ENCODE measurements at regions not wholly inside any gene's neighbourhood (a gene's known extent, or its start where the extent isn't known, plus 50 kb on each side); places are given as distances from the start of the nearest gene placed in this dataset.

GRCh38 chr5:161235569-161235968, 311.0 kb downstream of the GABRB2 start:
- Mint-ChIP-seq H3K4me3 (no peak overlapping the region), H3K4me1 (no peaks in the 10 kb centered on the region), H3K27ac (no peak overlapping the region), H3K36me3 (no peaks in the 10 kb centered on the region), H3K27me3 (no peaks in the 10 kb centered on the region), H3K9me3 (peaks cover 0 to 3% (median 0%) of the 10 kb centered on the region in 3 donors)
- no peaks in the 10 kb centered on the region for H3K9me3 ChIP-seq
- WGBS (ENCODE audit: insufficient coverage), result no CpG with 5 or more reads among the region's 1 CpG
- ATAC-seq (replicated peaks in 1 of 4), result no peak
- ChIA-PET POLR2A (no interaction called here), CTCF (interaction anchor here in 1 of 2 donors (0.6 kb wide), 1 partner anchor 12 kb away, joined by 3 read pairs; no protein-coding TSS in a partner anchor)
- no peak for DNase-seq
- H3K36me3 ChIP-seq (ENCODE audit: control insufficient read depth in 2 of 2, extremely low read depth in 1 of 2, insufficient read depth in 1 of 2, low read length in 1 of 2), result no peaks in the 10 kb centered on the region
- no peak overlapping the region for H3K4me3 ChIP-seq (ENCODE audit: control insufficient read depth in 1 of 2, extremely low read depth in 1 of 2, low read length in 1 of 2)
- no peak overlapping the region for H3K27ac ChIP-seq (ENCODE audit: low read length)
- H3K27me3 ChIP-seq (replicated peaks in 1 of 2; ENCODE audit: control insufficient read depth in 2 of 2, extremely low read depth in 1 of 2, insufficient read depth in 2 of 2, low read length in 1 of 2), result no peaks in the 10 kb centered on the region
- no peaks in the 10 kb centered on the region for H3K4me1 ChIP-seq (ENCODE audit: control insufficient read depth in 1 of 2, extremely low read depth in 1 of 2, insufficient read depth in 2 of 2, low read length in 2 of 2)

- no CpG with 5 or more reads among the region's 1 CpG for WGBS (ENCODE audit: insufficient coverage)
Measured at GRCh38 chr5:161233553-161233952, 313.0 kb downstream of the GABRB2 start.

GRCh38 chr5:161230221-161230620, 316.3 kb downstream of the GABRB2 start:
- Histone ChIP-seq H3K4me3 (ENCODE audit: control insufficient read depth in 1 of 2, extremely low read depth in 1 of 2, low read length in 1 of 2) (no peak overlapping the region), H3K4me1 (ENCODE audit: control insufficient read depth in 1 of 2, extremely low read depth in 1 of 2, insufficient read depth in 2 of 2, low read length in 2 of 2) (no peaks in the 10 kb centered on the region), H3K27ac (ENCODE audit: low read length) (no peak overlapping the region), H3K9me3 (no peaks in the 10 kb centered on the region), H3K27me3 (replicated peaks in 1 of 2; ENCODE audit: control insufficient read depth in 2 of 2, extremely low read depth in 1 of 2, insufficient read depth in 2 of 2, low read length in 1 of 2) (no peaks in the 10 kb centered on the region), H3K36me3 (ENCODE audit: control insufficient read depth in 2 of 2, extremely low read depth in 1 of 2, insufficient read depth in 1 of 2, low read length in 1 of 2) (no peaks in the 10 kb centered on the region)
- ChIA-PET CTCF (no interaction called here), POLR2A (no interaction called here)
- WGBS (ENCODE audit: insufficient coverage), result no CpG with 5 or more reads among the region's 3 CpGs
- Mint-ChIP-seq H3K27ac (no peak overlapping the region), H3K27me3 (no peaks in the 10 kb centered on the region), H3K4me1 (no peaks in the 10 kb centered on the region), H3K9me3 (peaks cover 0 to 4% (median under 1%) of the 10 kb centered on the region in 3 donors), H3K36me3 (no peaks in the 10 kb centered on the region), H3K4me3 (no peak overlapping the region)
- DNase-seq (no peak), ATAC-seq (replicated peaks in 1 of 4) (no peak)

More at GRCh38 chr5:161233553-161233952, 313.0 kb downstream of the GABRB2 start:
- Mint-ChIP-seq H3K4me1 (no peaks in the 10 kb centered on the region), H3K27me3 (no peaks in the 10 kb centered on the region), H3K9me3 (peaks cover 0 to under 1% (median 0%) of the 10 kb centered on the region in 3 donors), H3K27ac (no peak overlapping the region), H3K36me3 (no peaks in the 10 kb centered on the region), H3K4me3 (no peak overlapping the region)
- no peaks in the 10 kb centered on the region for H3K36me3 ChIP-seq (ENCODE audit: control insufficient read depth in 2 of 2, extremely low read depth in 1 of 2, insufficient read depth in 1 of 2, low read length in 1 of 2)
- no peak overlapping the region for H3K4me3 ChIP-seq (ENCODE audit: control insufficient read depth in 1 of 2, extremely low read depth in 1 of 2, low read length in 1 of 2)
- POLR2A ChIA-PET, result no interaction called here
- CTCF ChIA-PET, result no interaction called here
- DNase-seq (no peak), ATAC-seq (replicated peaks in 1 of 4) (no peak)
- H3K27ac ChIP-seq (ENCODE audit: low read length), result no peak overlapping the region
- no peaks in the 10 kb centered on the region for H3K9me3 ChIP-seq
- H3K27me3 ChIP-seq (replicated peaks in 1 of 2; ENCODE audit: control insufficient read depth in 2 of 2, extremely low read depth in 1 of 2, insufficient read depth in 2 of 2, low read length in 1 of 2), result no peaks in the 10 kb centered on the region
- no peaks in the 10 kb centered on the region for H3K4me1 ChIP-seq (ENCODE audit: control insufficient read depth in 1 of 2, extremely low read depth in 1 of 2, insufficient read depth in 2 of 2, low read length in 2 of 2)

- DNase-seq (no peak), ATAC-seq (replicated peaks in 1 of 4) (no peak)
- H3K36me3 Mint-ChIP-seq, result no peaks in the 10 kb centered on the region
- CTCF ChIA-PET, result no interaction called here
- no peak overlapping the region for H3K27ac Mint-ChIP-seq
- H3K27ac ChIP-seq (ENCODE audit: low read length), result no peak overlapping the region
- no peak overlapping the region for H3K4me3 Mint-ChIP-seq
- no peaks in the 10 kb centered on the region for H3K4me1 ChIP-seq (ENCODE audit: control insufficient read depth in 1 of 2, extremely low read depth in 1 of 2, insufficient read depth in 2 of 2, low read length in 2 of 2)
- 83% methylated on average over 3 of the region's 4 CpGs for WGBS (ENCODE audit: insufficient coverage)
- H3K36me3 ChIP-seq (ENCODE audit: control insufficient read depth in 2 of 2, extremely low read depth in 1 of 2, insufficient read depth in 1 of 2, low read length in 1 of 2), result no peaks in the 10 kb centered on the region
- H3K27me3 Mint-ChIP-seq, result no peaks in the 10 kb centered on the region
- H3K4me3 ChIP-seq (ENCODE audit: control insufficient read depth in 1 of 2, extremely low read depth in 1 of 2, low read length in 1 of 2), result no peak overlapping the region
- H3K27me3 ChIP-seq (replicated peaks in 1 of 2; ENCODE audit: control insufficient read depth in 2 of 2, extremely low read depth in 1 of 2, insufficient read depth in 2 of 2, low read length in 1 of 2), result no peaks in the 10 kb centered on the region
- POLR2A ChIA-PET, result no interaction called here
- H3K9me3 ChIP-seq, result no peaks in the 10 kb centered on the region
- H3K4me1 Mint-ChIP-seq, result no peaks in the 10 kb centered on the region
- peaks cover 0 to 4% (median 4%) of the 10 kb centered on the region in 3 donors for H3K9me3 Mint-ChIP-seq
Measured at GRCh38 chr5:161219816-161220215, 326.7 kb downstream of the GABRB2 start.

GRCh38 chr5:161216877-161217276, 329.6 kb downstream of the GABRB2 start:
- Histone ChIP-seq H3K27me3 (replicated peaks in 1 of 2; ENCODE audit: control insufficient read depth in 2 of 2, extremely low read depth in 1 of 2, insufficient read depth in 2 of 2, low read length in 1 of 2) (no peaks in the 10 kb centered on the region), H3K27ac (ENCODE audit: low read length) (no peak overlapping the region), H3K36me3 (ENCODE audit: control insufficient read depth in 2 of 2, extremely low read depth in 1 of 2, insufficient read depth in 1 of 2, low read length in 1 of 2) (no peaks in the 10 kb centered on the region), H3K4me3 (ENCODE audit: control insufficient read depth in 1 of 2, extremely low read depth in 1 of 2, low read length in 1 of 2) (no peak overlapping the region), H3K4me1 (ENCODE audit: control insufficient read depth in 1 of 2, extremely low read depth in 1 of 2, insufficient read depth in 2 of 2, low read length in 2 of 2) (no peaks in the 10 kb centered on the region), H3K9me3 (no peaks in the 10 kb centered on the region)
- Mint-ChIP-seq H3K27ac (no peak overlapping the region), H3K36me3 (no peaks in the 10 kb centered on the region), H3K4me3 (no peak overlapping the region), H3K27me3 (no peaks in the 10 kb centered on the region), H3K9me3 (peaks cover 0 to 8% (median 3%) of the 10 kb centered on the region in 3 donors), H3K4me1 (no peaks in the 10 kb centered on the region)
- WGBS (ENCODE audit: insufficient coverage), result 94% methylated on average over 2 of the region's 3 CpGs
- DNase-seq (no peak), ATAC-seq (replicated peaks in 1 of 4) (no peak)
- POLR2A ChIA-PET, result no interaction called here
- CTCF ChIA-PET, result no interaction called here

GRCh38 chr5:161212123-161212712, 334.3 kb downstream of the GABRB2 start:
- CTCF ChIA-PET, result no interaction called here
- POLR2A ChIA-PET, result no interaction called here
- DNase-seq, result no peak
- Histone ChIP-seq H3K27me3 (replicated peaks in 1 of 2; ENCODE audit: control insufficient read depth in 2 of 2, extremely low read depth in 1 of 2, insufficient read depth in 2 of 2, low read length in 1 of 2) (no peaks in the 10 kb centered on the region), H3K36me3 (ENCODE audit: control insufficient read depth in 2 of 2, extremely low read depth in 1 of 2, insufficient read depth in 1 of 2, low read length in 1 of 2) (no peaks in the 10 kb centered on the region), H3K27ac (ENCODE audit: low read length) (no peak overlapping the region), H3K4me3 (ENCODE audit: control insufficient read depth in 1 of 2, extremely low read depth in 1 of 2, low read length in 1 of 2) (no peak overlapping the region), H3K4me1 (ENCODE audit: control insufficient read depth in 1 of 2, extremely low read depth in 1 of 2, insufficient read depth in 2 of 2, low read length in 2 of 2) (no peaks in the 10 kb centered on the region), H3K9me3 (no peaks in the 10 kb centered on the region)
- no peak overlapping the region for H3K4me3 Mint-ChIP-seq
- no CpG with 5 or more reads among the region's 1 CpG for WGBS (ENCODE audit: insufficient coverage)
- no peaks in the 10 kb centered on the region for H3K4me1 Mint-ChIP-seq
- peaks cover 0 to 7% (median 3%) of the 10 kb centered on the region in 3 donors for H3K9me3 Mint-ChIP-seq
- H3K27me3 Mint-ChIP-seq, result no peaks in the 10 kb centered on the region
- no peak for ATAC-seq (replicated peaks in 1 of 4)
- H3K27ac Mint-ChIP-seq, result no peak overlapping the region
- H3K36me3 Mint-ChIP-seq, result no peaks in the 10 kb centered on the region

GRCh38 chr5:161201558-161201957, 345.0 kb downstream of the GABRB2 start:
- Mint-ChIP-seq H3K36me3 (no peaks in the 10 kb centered on the region), H3K27ac (no peak overlapping the region), H3K27me3 (no peaks in the 10 kb centered on the region), H3K9me3 (peaks cover 7 to 18% (median 17%) of the 10 kb centered on the region in 3 donors), H3K4me1 (no peaks in the 10 kb centered on the region), H3K4me3 (no peak overlapping the region)
- Histone ChIP-seq H3K9me3 (no peaks in the 10 kb centered on the region), H3K4me3 (ENCODE audit: control insufficient read depth in 1 of 2, extremely low read depth in 1 of 2, low read length in 1 of 2) (no peak overlapping the region), H3K27me3 (replicated peaks in 1 of 2; ENCODE audit: control insufficient read depth in 2 of 2, extremely low read depth in 1 of 2, insufficient read depth in 2 of 2, low read length in 1 of 2) (no peaks in the 10 kb centered on the region), H3K4me1 (ENCODE audit: control insufficient read depth in 1 of 2, extremely low read depth in 1 of 2, insufficient read depth in 2 of 2, low read length in 2 of 2) (no peaks in the 10 kb centered on the region), H3K27ac (ENCODE audit: low read length) (no peak overlapping the region), H3K36me3 (ENCODE audit: control insufficient read depth in 2 of 2, extremely low read depth in 1 of 2, insufficient read depth in 1 of 2, low read length in 1 of 2) (no peaks in the 10 kb centered on the region)
- ChIA-PET POLR2A (no interaction called here), CTCF (no interaction called here)
- ATAC-seq (replicated peaks in 1 of 4) (no peak), DNase-seq (no peak)
